Fibroblast of the aortic adventitia (primary cell): ENCODE measurements at regions not wholly inside any gene's neighbourhood (a gene's known extent, or its start where the extent isn't known, plus 50 kb on each side); places are given as distances from the start of the nearest gene placed in this dataset.

Experiments
- DNase-seq: peaks from one replicate; pipeline ENCODE4 v3.0.0-alpha.2; 2010; ENCODE audit warnings: low read depth
- H3K4me3 ChIP-seq: 2 replicates; pipeline ENCODE4 v1.5.1; 2011; ENCODE audit warnings: low read depth, mild to moderate bottlenecking, control low read depth, low read length, moderate library complexity
- TF ChIP-seq, protein P1 (sequence below): IDR thresholded peaks from 2 replicates; pipeline ENCODE4 v1.5.1; 2011; ENCODE audit warnings: mild to moderate bottlenecking, low read length, control low read depth, inconsistent platforms; ENCODE audit not compliant: insufficient read depth

DNA sequence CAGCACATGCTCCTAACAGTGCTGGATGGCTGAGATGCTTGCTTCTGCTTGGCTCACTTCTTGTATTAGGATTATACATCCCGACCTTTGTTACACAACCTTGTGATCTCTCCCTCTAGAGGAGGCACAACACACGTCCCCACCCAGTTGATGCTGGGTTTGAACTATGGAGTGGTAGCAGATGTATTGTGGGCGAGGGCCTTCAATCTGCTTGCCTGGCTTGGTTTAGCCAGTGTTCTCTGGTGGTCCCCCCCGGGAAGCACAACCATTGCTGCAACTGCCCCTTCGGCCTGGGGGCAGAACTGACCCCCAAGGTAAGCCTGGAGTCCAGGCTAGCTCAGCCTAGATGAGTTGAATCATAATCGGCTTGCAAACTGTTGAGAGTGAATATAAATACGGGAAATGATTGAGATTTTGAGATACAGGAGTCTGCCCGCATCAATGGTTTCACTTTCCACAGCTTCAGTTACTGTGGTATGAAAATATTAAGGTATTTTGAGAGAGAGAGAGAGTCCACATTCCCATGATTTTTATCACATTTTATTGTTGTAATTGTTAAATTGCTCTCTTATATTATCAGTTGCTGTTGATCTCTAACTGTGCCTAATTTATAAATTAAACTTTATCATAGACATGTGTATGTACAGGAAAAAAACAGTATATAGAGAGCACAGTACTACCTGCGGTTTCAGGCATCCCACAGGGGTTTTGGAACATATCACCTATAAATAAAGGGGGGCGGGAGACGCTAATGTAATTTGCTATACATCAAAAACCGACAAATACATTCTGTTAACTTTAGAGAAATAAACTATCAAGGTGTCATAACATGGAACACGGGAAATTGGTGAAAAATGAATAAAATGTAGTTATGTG is 482.0 kb upstream of the B3GAT1 start:
- no peak for DNase-seq

DNA sequence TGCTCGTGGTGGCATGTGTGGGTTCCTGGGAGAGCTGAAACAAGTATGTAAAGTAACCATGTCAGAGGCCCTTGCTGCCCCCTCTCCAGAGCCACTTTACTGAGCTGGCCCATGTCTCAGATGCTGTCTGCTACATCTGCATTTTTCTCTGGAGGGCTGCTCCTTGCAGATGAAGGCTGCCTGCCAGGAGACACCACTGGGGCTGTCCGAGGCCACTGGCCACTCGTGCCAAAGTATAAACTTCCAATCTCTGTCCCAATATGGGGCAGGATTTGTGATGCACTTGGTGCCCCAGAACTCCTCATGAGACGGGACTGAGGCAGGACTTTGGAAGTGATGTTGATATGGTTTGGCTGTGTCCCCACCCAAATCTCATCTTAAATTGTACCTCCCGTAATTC is 478.4 kb upstream of the B3GAT1 start:
- no peak overlapping the region for H3K4me3 ChIP-seq
- DNase-seq = no peak
- TF ChIP-seq, protein P1, sequence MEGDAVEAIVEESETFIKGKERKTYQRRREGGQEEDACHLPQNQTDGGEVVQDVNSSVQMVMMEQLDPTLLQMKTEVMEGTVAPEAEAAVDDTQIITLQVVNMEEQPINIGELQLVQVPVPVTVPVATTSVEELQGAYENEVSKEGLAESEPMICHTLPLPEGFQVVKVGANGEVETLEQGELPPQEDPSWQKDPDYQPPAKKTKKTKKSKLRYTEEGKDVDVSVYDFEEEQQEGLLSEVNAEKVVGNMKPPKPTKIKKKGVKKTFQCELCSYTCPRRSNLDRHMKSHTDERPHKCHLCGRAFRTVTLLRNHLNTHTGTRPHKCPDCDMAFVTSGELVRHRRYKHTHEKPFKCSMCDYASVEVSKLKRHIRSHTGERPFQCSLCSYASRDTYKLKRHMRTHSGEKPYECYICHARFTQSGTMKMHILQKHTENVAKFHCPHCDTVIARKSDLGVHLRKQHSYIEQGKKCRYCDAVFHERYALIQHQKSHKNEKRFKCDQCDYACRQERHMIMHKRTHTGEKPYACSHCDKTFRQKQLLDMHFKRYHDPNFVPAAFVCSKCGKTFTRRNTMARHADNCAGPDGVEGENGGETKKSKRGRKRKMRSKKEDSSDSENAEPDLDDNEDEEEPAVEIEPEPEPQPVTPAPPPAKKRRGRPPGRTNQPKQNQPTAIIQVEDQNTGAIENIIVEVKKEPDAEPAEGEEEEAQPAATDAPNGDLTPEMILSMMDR = no peak

More for the DNA sequence above, 482.0 kb upstream of the B3GAT1 start:
- no peak overlapping the region for H3K4me3 ChIP-seq
- TF ChIP-seq, protein P1 = no peak

DNA sequence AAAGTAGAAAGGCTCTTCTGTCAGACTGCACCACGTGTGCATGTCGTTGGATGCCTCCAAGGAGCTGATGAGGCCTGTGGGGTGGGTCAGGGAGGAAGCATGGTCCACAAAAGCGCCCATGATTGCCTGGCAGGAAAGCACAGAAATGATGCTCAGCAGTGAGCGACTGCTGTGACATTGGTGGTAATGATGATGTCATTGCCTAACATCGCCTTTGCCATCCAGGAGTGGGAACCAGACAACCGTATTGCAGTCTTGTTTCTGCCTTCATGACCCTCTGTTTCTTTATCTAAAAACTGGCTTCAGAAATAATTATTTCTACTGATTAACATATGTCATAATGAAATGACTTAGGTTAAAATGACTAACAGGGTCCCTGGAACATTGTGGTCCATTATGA is 477.8 kb upstream of the B3GAT1 start:
- DNase-seq = no peak
- no peak overlapping the region for H3K4me3 ChIP-seq
- TF ChIP-seq, protein P1 = no peak

DNA sequence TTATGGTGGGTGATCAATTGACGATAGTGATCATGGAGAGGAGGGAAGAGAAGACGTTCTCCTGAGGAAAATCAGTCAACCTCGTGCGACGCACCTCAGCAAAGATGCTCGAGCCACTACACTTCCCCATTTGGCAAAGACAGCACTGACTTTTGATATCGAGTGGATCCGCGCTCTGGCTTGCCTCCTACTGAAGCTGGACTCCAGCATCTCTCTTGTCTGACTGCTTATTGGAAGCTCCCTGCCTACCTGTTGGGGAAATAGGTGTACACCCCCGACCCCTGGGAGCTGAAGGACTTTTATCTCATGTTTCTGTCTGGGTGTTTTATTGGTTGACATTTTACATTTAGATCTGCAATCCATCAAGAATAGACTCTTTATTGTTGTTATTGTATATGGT is 476.8 kb upstream of the B3GAT1 start:
- TF ChIP-seq, protein P1 = no peak
- DNase-seq = no peak
- no peak overlapping the region for H3K4me3 ChIP-seq

DNA sequence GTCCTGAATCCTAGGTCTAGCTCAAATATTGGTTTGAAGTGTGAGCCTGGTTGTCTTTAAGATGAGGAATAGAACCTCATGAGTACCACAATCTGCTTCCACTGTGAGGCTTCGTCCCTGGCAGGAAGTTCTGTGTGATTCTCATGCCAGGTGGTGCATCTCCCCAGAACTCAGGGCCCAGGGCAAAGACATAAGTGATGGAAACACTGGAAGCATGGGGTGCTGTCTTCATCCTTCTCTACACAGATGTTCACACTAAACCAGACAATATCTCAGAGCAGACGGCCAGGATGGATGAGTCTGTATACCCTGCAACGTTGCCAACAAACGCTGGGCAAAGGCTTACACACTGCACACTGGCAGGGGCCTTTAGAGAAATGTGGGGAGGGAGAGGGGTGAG is 475.9 kb upstream of the B3GAT1 start:
- TF ChIP-seq, protein P1 = no peak
- H3K4me3 ChIP-seq = no peak overlapping the region
- DNase-seq = no peak

DNA sequence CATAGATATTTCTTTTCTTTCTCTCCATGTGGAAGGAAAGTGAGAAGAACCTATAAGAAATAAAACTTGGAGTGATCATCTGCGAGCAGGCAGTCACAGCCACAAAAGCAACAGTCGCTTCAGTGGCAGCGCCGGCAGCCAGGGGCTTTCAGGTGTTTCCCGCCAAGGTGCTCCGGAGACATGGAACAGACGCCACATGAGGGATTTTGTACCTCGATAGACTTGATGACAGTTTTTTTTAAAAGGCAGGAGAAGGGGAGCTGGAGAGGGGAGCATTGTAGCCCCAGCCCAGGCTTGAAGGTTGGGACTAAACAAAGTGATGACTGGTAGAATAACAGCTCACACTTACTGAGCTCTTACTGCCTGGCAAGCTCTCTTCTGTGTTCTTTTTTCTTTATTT is 471.4 kb upstream of the B3GAT1 start:
- TF ChIP-seq, protein P1 = no peak
- H3K4me3 ChIP-seq = no peak overlapping the region
- DNase-seq = no peak

DNA sequence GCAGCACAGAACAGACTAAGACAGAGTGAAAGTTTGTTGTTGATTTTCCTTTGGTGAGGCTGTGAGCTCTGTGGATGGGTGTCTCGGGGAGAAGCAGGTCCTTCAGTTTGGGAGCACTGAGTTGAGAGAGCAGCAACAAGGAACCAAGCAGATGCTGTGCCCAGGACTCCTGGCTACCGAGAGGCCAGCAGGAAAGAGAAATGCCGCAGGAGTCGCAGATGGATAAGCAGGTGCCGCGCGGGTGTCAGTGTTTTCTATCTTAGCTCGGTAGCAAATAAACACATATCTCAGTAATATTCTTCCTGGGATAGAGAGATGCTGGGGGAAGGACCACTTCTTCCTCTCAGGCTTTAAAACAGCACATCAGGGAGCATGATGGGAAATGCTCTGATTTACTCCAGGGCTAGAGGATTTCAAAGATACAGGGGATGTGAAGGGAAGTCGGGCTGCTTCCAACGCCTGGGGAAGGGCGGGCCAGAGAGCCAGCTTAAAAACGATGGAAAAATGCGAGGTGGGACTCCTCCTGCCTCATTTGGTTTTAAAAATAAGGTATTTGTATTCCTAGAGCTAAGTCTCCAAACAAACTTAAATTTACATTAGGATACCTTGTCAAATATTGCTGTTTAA is 470.7 kb upstream of the B3GAT1 start:
- TF ChIP-seq, protein P1 = no peak
- H3K4me3 ChIP-seq = no peak overlapping the region
- no peak for DNase-seq
